Occipital lobe (tissue), 1 donor: ENCODE measurements at regions not wholly inside any gene's neighbourhood (a gene's known extent, or its start where the extent isn't known, plus 50 kb on each side); places are given as distances from the start of the nearest gene placed in this dataset.

ENCODE experiments used
- DNase-seq: peaks from one replicate; lab custom pipeline; 2025; lab: John Stamatoyannopoulos, UW

GRCh38 chr4:153034681-153035080, 98.6 kb downstream of the FHDC1 start:
- no peak for DNase-seq

GRCh38 chr4:153036931-153037482, 100.9 kb downstream of the FHDC1 start:
- no peak for DNase-seq

GRCh38 chr4:153038623-153039311, 102.6 kb downstream of the FHDC1 start:
- DNase-seq: no peak

- DNase-seq: no peak
Observed at GRCh38 chr4:153039542-153040185, 103.5 kb downstream of the FHDC1 start.

- DNase-seq: no peak
Observed at GRCh38 chr4:153040677-153041076, 104.6 kb downstream of the FHDC1 start.

- no peak for DNase-seq
Observed at GRCh38 chr4:153044036-153044435, 107.9 kb downstream of the FHDC1 start.

- DNase-seq: no peak
Observed at GRCh38 chr4:153045111-153045982, 109.2 kb downstream of the FHDC1 start.

- no peak for DNase-seq
Observed at GRCh38 chr4:153058671-153059060, 122.5 kb downstream of the FHDC1 start.

- DNase-seq: no peak
Observed at GRCh38 chr4:153060196-153060595, 124.1 kb downstream of the FHDC1 start.

GRCh38 chr4:153061971-153062370, 125.8 kb downstream of the FHDC1 start:
- DNase-seq: no peak

- DNase-seq: no peak
Observed at GRCh38 chr4:153062652-153063168, 126.6 kb downstream of the FHDC1 start.

- DNase-seq: no peak
Observed at GRCh38 chr4:153063490-153063889, 127.4 kb downstream of the FHDC1 start.

- DNase-seq: no peak
Observed at GRCh38 chr4:153064571-153064970, 128.4 kb downstream of the FHDC1 start.

- no peak for DNase-seq
Observed at GRCh38 chr4:153065276-153065675, 129.2 kb downstream of the FHDC1 start.

- no peak for DNase-seq
Observed at GRCh38 chr4:153067376-153067775, 131.3 kb downstream of the FHDC1 start.

- no peak for DNase-seq
Observed at GRCh38 chr4:153068751-153069150, 132.6 kb downstream of the FHDC1 start.

- no peak for DNase-seq
Observed at GRCh38 chr4:153071958-153072598, 132.2 kb upstream of the TRIM2 start.

- no peak for DNase-seq
Observed at GRCh38 chr4:153072661-153073060, 131.6 kb upstream of the TRIM2 start.

- no peak for DNase-seq
Observed at GRCh38 chr4:153074486-153074885, 129.8 kb upstream of the TRIM2 start.

- no peak for DNase-seq
Observed at GRCh38 chr4:153074936-153075630, 129.2 kb upstream of the TRIM2 start.
